ENCODE measurements at regions not wholly inside any gene's neighbourhood (a gene's known extent, or its start where the extent isn't known, plus 50 kb on each side); places are given as distances from the start of the nearest gene placed in this dataset.

DNA sequence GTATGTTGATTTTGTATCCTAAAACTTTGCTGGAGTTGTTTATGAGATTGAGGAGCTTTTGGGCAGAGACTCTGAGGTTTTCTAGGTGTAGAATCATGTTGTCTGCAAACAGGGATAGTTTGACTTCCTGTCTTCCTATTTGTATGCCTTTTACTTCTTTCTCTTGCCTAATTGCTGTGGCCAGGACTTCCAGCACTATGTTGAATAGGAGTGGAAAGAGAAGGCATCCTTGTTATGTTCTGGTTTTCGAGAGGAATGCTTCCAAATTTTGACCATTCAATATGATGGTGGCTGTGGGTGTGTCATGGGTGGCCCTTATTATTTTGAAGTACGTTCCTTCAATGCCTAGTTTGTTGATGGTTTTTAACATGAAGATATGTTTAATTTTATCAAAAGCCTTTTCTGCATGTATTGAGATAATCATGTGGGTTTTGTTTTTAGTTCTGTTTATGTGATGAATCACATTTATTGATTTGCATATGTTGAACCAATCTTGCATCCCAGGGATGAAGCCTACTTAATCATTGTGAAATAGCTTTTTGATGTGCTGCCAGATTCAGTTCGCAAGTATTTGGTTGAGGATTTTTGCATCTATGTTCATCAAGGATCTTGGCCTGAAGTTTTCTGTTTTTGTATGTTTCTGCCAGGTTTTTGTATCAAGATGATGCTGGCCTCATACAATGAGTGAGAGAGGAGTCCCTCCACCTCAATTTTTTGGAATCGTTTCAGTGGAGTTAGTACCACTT lies 188.1 kb downstream of the MINAR1 start:
- no peak for TF ChIP-seq NFIC (IDR thresholded peaks at IDR 0.05)
- TF ChIP-seq, protein P1, sequence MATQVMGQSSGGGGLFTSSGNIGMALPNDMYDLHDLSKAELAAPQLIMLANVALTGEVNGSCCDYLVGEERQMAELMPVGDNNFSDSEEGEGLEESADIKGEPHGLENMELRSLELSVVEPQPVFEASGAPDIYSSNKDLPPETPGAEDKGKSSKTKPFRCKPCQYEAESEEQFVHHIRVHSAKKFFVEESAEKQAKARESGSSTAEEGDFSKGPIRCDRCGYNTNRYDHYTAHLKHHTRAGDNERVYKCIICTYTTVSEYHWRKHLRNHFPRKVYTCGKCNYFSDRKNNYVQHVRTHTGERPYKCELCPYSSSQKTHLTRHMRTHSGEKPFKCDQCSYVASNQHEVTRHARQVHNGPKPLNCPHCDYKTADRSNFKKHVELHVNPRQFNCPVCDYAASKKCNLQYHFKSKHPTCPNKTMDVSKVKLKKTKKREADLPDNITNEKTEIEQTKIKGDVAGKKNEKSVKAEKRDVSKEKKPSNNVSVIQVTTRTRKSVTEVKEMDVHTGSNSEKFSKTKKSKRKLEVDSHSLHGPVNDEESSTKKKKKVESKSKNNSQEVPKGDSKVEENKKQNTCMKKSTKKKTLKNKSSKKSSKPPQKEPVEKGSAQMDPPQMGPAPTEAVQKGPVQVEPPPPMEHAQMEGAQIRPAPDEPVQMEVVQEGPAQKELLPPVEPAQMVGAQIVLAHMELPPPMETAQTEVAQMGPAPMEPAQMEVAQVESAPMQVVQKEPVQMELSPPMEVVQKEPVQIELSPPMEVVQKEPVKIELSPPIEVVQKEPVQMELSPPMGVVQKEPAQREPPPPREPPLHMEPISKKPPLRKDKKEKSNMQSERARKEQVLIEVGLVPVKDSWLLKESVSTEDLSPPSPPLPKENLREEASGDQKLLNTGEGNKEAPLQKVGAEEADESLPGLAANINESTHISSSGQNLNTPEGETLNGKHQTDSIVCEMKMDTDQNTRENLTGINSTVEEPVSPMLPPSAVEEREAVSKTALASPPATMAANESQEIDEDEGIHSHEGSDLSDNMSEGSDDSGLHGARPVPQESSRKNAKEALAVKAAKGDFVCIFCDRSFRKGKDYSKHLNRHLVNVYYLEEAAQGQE (IDR thresholded peaks at IDR 0.05; ENCODE audit: low read depth): no peak
- no peak for TF ChIP-seq TAF1 (IDR thresholded peaks at IDR 0.05; ENCODE audit: low read depth)
- no peak for TF ChIP-seq EGR1 (IDR thresholded peaks at IDR 0.05)
- TF ChIP-seq TEAD4 (IDR thresholded peaks at IDR 0.05): no peak
- no peak for TF ChIP-seq EP300 (IDR thresholded peaks at IDR 0.05; ENCODE audit: borderline replicate concordance)
- TF ChIP-seq MAX (IDR thresholded peaks at IDR 0.05): no peak
- TF ChIP-seq YY1 (IDR thresholded peaks at IDR 0.05; ENCODE audit: low read depth): no peak
- TF ChIP-seq CEBPB (IDR thresholded peaks at IDR 0.05): no peak
- no peak for TF ChIP-seq TCF12 (IDR thresholded peaks at IDR 0.05; ENCODE audit: low read depth)
- TF ChIP-seq RAD21 (IDR thresholded peaks at IDR 0.05; ENCODE audit: low read depth): no peak

Measured in Ishikawa (cell line).